HG03135 (cell line): ENCODE measurements at regions not wholly inside any gene's neighbourhood (a gene's known extent, or its start where the extent isn't known, plus 50 kb on each side); places are given as distances from the start of the nearest gene placed in this dataset.

Experiments used
- ATAC-seq: cut with Tn5 transposase; IDR thresholded peaks from one replicate; pipeline ENCODE4 v1.9.1; 2021; ENCODE audit warnings: mild to moderate bottlenecking, moderate library complexity; ENCODE audit not compliant: unreplicated experiment

GRCh38 chrX:120819126-120819525 is 56.5 kb downstream of the CT47B1 start:
- no peak for ATAC-seq

GRCh38 chrX:120813982-120814381 is 61.7 kb downstream of the CT47B1 start:
- ATAC-seq: no peak

- ATAC-seq: no peak
Observed at GRCh38 chrX:120801426-120801825, 74.2 kb downstream of the CT47B1 start.

- ATAC-seq: no peak
Observed at GRCh38 chrX:120797188-120797851, 78.3 kb downstream of the CT47B1 start.

- ATAC-seq: no peak
Observed at GRCh38 chrX:120795301-120795700, 80.4 kb downstream of the CT47B1 start.

GRCh38 chrX:120794525-120794975 is 81.1 kb downstream of the CT47B1 start:
- ATAC-seq: no peak

GRCh38 chrX:120793098-120793497 is 82.6 kb downstream of the CT47B1 start:
- no peak for ATAC-seq

GRCh38 chrX:120791013-120791643 is 84.5 kb downstream of the CT47B1 start:
- ATAC-seq: no peak

GRCh38 chrX:120790552-120790951 is 85.1 kb downstream of the CT47B1 start:
- no peak for ATAC-seq

GRCh38 chrX:120790118-120790517 is 85.5 kb downstream of the CT47B1 start:
- peak; percentile 84 for ATAC-seq

- ATAC-seq: no peak
Observed at GRCh38 chrX:120781403-120781802, 94.3 kb downstream of the CT47B1 start.

GRCh38 chrX:120775959-120776358 is 99.7 kb downstream of the CT47B1 start:
- ATAC-seq: no peak

- no peak for ATAC-seq
Observed at GRCh38 chrX:120774606-120775005, 101.1 kb downstream of the CT47B1 start.

GRCh38 chrX:120773801-120774200 is 101.9 kb downstream of the CT47B1 start:
- ATAC-seq: no peak

- ATAC-seq: no peak
Observed at GRCh38 chrX:120769576-120770341, 105.9 kb downstream of the CT47B1 start.

- ATAC-seq: no peak
Observed at GRCh38 chrX:120768681-120769080, 107.0 kb downstream of the CT47B1 start.

- ATAC-seq: no peak
Observed at GRCh38 chrX:120768254-120768653, 107.4 kb downstream of the CT47B1 start.

GRCh38 chrX:120763269-120763668 is 112.4 kb downstream of the CT47B1 start:
- no peak for ATAC-seq

- no peak for ATAC-seq
Observed at GRCh38 chrX:120761810-120762209, 113.9 kb downstream of the CT47B1 start.

GRCh38 chrX:120759685-120760084 is 116.0 kb downstream of the CT47B1 start:
- no peak for ATAC-seq

- ATAC-seq: peak; percentile 67
Observed at GRCh38 chrX:120755066-120755846, 120.4 kb downstream of the CT47B1 start.
